GM21737 (cell line): ENCODE measurements at regions not wholly inside any gene's neighbourhood (a gene's known extent, or its start where the extent isn't known, plus 50 kb on each side); places are given as distances from the start of the nearest gene placed in this dataset.
"Not testable (repeated sequence)": the region's sequence is repeated elsewhere in the genome, so short reads cannot be mapped to it uniquely, and the experiment has no call there.

Experiments
- ATAC-seq: cut with Tn5 transposase; IDR thresholded peaks from one replicate; pipeline ENCODE4 v1.9.1; 2021; ENCODE audit warnings: mild to moderate bottlenecking, moderate library complexity; ENCODE audit not compliant: unreplicated experiment

DNA sequence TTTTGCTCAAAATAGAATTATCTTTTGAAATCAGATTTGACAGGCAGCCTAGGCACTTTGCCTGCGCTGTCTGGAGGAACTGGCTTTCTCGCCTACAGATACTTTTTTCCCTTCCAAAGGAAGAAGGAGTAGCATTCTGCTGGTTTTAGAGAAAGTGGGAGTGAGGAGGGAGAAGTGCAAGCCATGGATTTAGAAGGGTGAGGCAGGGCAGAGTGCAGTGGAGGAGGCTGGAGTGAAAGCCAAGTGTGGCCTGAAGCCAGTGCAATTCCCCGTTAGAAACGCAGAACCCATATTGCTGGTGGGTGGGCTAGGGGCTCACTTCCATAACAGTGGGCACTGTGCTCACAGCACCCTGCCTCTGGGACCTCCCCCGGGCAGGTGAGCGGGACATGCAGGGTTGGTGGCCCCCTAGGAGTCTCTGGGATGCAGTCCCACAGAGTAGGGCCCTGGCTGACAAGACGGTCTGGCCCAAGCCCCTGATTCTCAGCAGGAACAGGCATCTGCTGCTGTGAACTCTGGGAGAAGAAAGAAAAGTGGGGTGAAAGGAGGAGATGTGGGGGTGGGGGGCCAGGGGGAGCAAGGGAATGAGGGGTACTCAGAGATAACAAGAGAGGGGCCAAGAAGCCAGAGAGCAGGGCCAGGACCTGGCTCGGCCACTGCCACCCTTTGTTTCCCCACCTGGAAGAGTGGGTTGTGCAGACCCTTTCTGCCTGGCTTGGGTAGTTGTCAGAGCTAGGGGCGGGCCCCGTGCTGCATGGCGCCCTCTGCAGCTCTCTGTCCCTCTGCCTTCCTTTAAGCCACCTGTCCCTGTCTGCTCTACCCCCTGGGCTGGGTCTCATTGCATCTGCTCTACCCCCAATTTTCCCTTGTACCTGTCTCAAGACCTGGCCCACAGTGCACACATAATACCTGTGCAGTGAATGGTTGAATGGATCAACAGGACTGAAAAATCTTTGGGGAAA is 273.5 kb upstream of the HS6ST1 start:
- ATAC-seq = no peak

DNA sequence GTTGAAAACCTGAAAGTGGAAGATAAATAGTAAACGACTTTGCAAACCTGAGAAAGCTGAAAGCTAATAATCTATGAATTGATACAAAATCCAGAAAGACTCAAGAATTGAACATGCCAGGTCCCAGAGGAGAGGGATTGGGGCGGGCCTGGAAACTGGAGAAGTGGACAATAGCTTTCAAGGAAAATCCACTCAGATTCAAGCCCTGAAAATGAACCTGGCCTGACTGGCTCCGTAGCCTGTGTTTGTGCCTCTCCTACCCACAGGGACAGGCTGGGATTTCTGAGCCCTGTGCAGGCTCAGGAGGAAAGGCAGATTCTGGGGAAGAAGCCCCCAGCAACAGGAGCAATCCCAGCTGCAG is 274.8 kb upstream of the HS6ST1 start:
- ATAC-seq = no peak

GRCh38 chr2:128593879-128594650 is 275.4 kb upstream of the HS6ST1 start:
- ATAC-seq = no peak

DNA sequence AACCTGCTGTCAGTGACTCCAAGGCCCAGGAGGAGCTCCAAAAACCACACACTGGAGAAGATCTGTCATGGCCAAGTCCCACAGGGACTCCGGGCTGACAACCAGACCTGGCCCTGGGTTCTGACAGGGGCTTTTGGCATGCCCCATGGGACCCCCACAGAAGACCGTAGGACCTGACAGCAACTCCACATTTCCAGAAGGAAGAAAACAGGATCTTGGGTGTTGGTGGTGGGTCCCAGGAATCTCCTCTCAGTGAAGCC is 275.9 kb upstream of the HS6ST1 start:
- no peak for ATAC-seq

GRCh38 chr2:128594953-128595677 is 276.4 kb upstream of the HS6ST1 start:
- no peak for ATAC-seq

DNA sequence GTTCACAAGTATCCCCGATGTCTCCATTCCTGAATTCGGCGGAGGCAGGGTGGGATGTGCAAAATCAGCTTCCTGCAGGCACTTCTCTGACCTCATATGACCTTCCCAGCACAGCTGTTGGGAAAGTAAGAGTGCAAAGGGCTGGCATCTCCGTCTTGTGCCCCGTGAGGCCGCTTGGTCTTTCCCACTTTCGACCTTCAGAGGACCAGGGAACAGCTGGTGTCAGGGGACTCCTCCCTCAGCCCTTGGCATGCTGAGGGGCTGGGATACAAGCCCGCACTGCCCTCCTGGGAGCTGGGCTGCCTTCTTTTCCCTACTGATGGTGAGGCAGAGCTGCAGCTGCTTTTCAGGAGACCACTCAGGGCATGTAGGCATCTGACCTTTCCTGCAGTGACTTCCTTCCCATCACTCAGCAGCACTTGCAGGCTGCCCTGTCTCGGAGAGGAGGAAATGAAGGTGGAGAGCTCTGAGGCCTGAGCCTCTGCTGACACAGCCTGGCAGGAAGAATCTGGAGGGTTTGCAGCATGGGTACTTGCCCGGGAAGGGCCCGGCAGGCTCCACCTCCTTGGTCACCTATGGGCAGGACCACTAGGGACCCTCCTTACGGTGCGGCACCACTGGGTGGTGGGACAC is 277.2 kb upstream of the HS6ST1 start:
- no peak for ATAC-seq

DNA sequence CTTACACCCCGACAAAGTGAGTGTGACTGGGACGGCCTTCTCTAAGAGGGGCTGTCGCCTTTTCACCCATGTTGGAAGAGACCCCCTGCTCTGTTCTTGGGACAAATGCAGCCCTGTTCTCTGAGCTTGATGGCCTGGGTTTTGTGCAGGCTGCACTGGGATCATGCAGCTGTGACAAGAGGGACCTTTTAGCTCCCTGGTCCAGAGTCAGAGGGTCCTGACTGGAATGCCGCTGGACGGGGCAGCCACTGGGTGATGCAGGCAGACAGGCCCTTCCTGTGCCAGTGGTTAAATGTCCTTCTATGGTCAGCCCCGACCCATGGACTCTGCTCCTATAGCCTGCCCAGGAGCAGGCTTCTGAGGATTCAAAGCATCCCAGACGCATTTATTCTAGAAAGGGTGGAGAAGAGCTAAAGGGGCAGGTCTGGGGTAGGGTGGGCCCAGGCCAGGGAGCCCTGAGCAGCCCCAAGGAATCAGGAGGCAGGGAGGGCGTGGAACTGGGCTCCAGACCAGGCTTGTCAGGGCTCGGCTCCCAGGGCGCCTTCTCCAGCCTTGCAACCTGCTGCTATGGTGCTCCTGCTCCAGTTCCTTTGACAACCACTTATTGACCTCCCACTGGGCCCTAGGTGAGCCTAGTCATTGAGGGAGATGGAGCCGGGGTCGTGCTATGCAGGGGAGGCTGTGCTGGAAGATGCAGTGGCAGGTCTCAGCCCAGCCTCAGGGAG is 277.9 kb upstream of the HS6ST1 start:
- ATAC-seq = no peak

DNA sequence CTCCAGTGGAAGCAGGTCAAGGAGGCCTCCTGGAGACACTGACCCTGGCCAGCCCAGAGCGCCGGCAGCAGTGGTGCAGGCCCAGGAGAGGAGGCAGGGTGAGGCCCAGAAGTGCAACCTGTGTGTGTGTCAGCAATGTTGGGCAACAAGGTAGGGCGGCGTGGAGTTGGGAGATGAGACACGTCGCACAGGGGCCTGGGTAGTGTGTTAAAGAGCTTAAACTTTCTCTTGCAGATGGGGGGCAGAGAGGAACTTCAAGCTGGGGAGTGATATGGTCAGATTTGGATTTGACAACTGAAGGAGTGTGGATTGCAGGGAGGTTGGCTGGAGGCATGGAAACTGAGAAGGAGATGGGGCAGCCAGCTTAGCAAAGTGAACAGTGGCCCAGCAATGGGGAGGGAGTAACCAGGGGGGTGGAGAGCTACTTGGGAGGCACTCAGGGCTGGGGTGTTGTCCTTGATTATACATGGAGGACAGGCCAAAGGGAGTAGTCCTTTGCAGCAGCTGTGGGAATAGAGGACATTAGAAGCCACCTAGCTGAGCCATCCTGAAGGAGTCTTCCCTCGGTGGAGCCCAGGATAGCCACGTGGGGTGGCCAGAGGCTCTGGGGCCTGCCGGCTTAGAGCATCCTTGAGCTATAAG is 278.6 kb upstream of the HS6ST1 start:
- ATAC-seq = no peak

DNA sequence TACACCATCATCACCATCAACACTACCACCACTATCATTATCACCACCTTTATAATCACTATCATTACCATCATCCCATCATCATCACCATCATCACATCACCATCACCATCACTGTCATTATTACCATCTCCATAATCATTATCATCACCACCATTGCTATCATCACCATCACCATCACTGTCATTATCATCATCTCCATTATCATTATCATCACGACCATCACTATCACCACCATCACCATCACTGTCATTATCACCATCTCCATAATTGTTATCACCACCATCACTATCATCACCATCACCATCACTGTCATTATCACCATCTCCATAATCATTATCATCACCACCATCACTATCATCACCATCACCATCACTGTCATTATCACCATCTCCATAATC is 279.6 kb upstream of the HS6ST1 start:
- not testable (repeated sequence) for ATAC-seq

- no peak for ATAC-seq
Measured at GRCh38 chr2:128598862-128599441, 280.3 kb upstream of the HS6ST1 start.

GRCh38 chr2:128599700-128600099 is 281.0 kb upstream of the HS6ST1 start:
- no peak for ATAC-seq

DNA sequence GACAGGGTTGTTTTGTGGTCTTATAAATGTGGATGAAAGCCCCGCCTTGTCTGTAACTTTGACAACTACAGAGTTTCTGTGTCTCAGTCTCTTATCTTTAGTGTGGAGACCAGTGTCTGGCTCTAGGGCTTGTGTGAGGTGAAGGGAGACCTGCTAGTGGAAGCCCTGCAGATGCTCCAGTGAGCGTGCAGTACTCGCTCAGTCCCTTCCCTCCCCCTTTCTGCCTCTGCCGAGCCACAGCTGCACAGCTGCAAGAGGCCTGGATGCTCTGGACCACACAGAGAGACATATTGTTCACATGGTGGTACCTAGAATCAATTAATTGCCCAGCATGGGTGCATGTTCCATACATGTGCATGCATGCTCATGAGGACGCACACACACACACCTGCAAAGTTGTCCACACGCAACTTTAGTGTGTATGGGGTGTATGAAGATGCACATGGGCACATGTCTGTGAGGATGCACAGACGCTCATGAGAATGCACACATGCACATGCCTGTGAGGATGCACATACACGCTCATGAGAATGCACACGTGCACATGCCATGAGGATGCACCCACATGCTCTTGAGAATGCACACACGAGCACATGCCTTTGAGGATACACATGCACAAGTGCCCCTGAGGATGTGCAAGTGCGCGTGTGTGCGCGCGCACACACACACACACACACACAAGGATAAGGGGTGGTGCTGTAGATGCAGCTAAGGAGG is 282.1 kb upstream of the HS6ST1 start:
- no peak for ATAC-seq

DNA sequence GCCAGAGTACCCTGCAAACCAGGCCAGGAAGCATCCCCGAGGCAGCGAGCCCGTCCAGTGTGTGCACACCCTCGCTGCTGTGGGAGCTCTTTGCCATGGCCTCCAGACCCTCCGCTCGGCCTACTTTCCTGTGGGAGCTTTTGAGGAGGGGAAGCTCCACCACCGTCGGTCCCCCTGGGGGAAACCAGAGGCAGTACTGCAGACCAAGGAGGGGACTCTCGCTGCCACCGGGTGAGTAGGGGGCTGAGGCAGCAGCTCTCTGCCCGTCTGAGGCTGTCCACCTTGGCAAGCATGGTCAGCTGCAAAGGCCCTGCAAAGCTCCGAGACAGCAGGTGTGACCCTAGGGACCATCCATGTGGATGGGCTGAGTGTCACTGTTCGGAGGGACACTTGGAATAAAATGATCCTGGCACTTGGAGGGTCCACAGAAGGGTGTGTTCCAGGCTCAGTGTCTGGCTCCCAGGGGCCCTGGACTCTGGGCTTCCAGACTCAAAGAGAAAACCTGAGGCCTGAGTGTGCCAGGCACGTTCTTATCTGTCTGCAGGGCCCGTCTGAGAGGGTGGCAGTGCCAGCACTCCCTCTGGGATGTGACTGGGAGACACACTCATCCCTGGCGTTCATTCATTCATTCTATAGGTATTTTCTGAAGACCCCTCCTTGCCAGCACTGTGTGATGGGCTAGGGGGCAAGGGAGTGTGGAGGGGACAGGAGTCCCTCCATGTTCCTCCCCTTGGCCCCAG is 282.8 kb upstream of the HS6ST1 start:
- ATAC-seq = no peak

GRCh38 chr2:128602038-128602698 is 283.5 kb upstream of the HS6ST1 start:
- ATAC-seq = no peak

- no peak for ATAC-seq
Measured at GRCh38 chr2:128602699-128603101, 284.0 kb upstream of the HS6ST1 start.

GRCh38 chr2:128603411-128603924 is 284.8 kb upstream of the HS6ST1 start:
- ATAC-seq = no peak

GRCh38 chr2:128604045-128604444 is 285.4 kb upstream of the HS6ST1 start:
- ATAC-seq = no peak

DNA sequence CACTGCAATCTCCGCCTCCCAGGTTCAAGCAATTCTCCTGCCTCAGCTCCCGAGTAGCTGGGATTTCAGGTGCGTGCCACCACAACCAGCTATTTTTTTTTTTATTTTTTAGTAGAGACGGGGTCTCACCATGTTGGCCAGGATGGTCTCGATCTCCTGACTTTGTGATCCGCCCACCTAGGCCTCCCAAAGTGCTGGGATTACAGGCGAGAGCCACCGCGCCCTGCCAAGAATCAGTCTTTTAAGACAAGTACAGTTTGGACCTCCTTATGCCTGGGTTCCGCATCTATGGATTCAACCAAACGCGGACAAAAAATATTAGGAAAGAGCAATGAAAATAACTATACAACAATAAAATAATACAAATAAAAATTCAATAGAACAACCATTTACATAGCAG is 285.9 kb upstream of the HS6ST1 start:
- not testable (repeated sequence) for ATAC-seq
